ENCODE measurements at regions not wholly inside any gene's neighbourhood (a gene's known extent, or its start where the extent isn't known, plus 50 kb on each side); places are given as distances from the start of the nearest gene placed in this dataset.

DNA sequence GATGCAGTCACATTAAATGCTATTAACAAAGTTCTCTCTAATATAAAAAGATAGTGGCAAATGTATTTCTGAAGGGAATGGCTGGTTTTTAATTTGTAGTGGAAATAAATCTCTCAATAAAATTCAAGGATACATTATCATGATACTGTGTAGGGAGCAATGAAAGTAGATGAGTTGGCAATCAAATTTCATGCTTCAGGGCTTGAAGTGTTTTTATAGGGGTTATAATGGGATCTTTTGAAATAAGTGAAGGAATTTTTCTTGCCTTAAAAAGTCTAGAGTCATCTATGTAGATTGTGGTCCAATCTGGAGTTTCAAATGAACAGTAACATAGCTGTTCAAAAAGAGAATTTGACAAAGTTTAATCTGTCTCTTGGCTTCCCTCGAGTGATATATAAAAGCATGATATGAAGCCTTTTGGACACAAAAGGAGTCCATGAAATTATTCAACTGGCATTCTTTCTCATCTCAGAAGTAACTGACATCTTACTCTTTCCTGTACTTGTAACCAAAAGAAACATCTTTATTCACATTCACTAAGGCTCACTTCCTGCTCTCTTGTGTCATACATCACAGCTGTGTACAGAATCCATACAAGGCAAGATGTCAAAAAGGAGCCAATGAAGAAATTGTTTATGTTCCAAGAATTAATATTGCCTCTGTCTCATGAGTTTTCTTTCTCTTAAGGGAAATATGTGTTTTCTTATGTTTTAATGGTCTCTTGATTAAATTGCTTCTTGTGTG, 591.0 kb upstream of the GJE1 start:
- Histone ChIP-seq H2AFZ (ENCODE audit: low read depth, low read length, severe bottlenecking) (peak overlapping the region; percentile 63), H3K36me3 (ENCODE audit: low read length) (no peaks in the 10 kb centered on the region; the same call in 1 of the 2 replicates), H3K4me2 (ENCODE audit: low read depth, low read length, poor library complexity, severe bottlenecking) (no peak overlapping the region), H3K79me2 (ENCODE audit: insufficient read depth, low read length) (no peaks in the 10 kb centered on the region), H3K9me2 (replicated peaks; ENCODE audit: insufficient read depth, low read length) (no peaks in the 10 kb centered on the region), H3F3A (ENCODE audit: insufficient read depth) (no peaks in the 10 kb centered on the region), H3K4me3 (ENCODE audit: insufficient read depth, low read length, poor library complexity, severe bottlenecking) (no peak overlapping the region), H3K27me3 (ENCODE audit: low read length) (no peaks in the 10 kb centered on the region), H3K9ac (ENCODE audit: low read length) (no peak overlapping the region), H3K27ac (ENCODE audit: low read depth, low read length) (no peak overlapping the region), H4K20me1 (ENCODE audit: low read depth, low read length) (no peaks in the 10 kb centered on the region), H3K9me3 (ENCODE audit: insufficient read depth, low read length) (no peaks in the 10 kb centered on the region)
- TF ChIP-seq EZH2phosphoT487 (conservative IDR thresholded peaks at IDR 0.05; ENCODE audit: low read length) = no peak
- TF ChIP-seq, protein P1, sequence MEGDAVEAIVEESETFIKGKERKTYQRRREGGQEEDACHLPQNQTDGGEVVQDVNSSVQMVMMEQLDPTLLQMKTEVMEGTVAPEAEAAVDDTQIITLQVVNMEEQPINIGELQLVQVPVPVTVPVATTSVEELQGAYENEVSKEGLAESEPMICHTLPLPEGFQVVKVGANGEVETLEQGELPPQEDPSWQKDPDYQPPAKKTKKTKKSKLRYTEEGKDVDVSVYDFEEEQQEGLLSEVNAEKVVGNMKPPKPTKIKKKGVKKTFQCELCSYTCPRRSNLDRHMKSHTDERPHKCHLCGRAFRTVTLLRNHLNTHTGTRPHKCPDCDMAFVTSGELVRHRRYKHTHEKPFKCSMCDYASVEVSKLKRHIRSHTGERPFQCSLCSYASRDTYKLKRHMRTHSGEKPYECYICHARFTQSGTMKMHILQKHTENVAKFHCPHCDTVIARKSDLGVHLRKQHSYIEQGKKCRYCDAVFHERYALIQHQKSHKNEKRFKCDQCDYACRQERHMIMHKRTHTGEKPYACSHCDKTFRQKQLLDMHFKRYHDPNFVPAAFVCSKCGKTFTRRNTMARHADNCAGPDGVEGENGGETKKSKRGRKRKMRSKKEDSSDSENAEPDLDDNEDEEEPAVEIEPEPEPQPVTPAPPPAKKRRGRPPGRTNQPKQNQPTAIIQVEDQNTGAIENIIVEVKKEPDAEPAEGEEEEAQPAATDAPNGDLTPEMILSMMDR (IDR thresholded peaks at IDR 0.05; ENCODE audit: insufficient read depth, low read length, poor library complexity, severe bottlenecking) = no peak

DNA sequence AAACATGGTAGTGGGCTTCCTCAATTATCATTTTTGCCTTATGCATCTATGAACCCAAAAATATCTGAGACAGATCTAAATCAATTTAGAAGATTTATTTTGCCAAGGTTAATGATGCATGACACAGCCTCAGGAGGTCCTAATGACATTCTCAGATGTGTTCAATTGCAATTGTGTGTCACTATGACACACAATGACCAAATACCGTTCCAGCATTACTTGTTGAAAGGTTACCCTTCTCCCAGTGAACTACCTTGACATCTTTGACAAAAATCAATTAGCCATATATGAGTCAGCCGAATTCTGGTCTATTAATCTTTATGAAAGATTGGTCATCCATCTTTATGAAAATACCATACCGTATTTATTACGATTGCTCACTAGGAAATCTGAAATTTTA, 592.5 kb upstream of the GJE1 start:
- no peaks in the 10 kb centered on the region for H3K27me3 ChIP-seq (ENCODE audit: low read length)
- no peak overlapping the region for H3K27ac ChIP-seq (ENCODE audit: low read depth, low read length)
- H3K79me2 ChIP-seq (ENCODE audit: insufficient read depth, low read length) = no peaks in the 10 kb centered on the region
- no peak overlapping the region for H3K9ac ChIP-seq (ENCODE audit: low read length)
- no peak for TF ChIP-seq EZH2phosphoT487 (conservative IDR thresholded peaks at IDR 0.05; ENCODE audit: low read length)
- TF ChIP-seq, protein P1 (IDR thresholded peaks at IDR 0.05; ENCODE audit: insufficient read depth, low read length, poor library complexity, severe bottlenecking) = no peak
- no peaks in the 10 kb centered on the region for H3K9me2 ChIP-seq (replicated peaks; ENCODE audit: insufficient read depth, low read length)
- no peaks in the 10 kb centered on the region for H3F3A ChIP-seq (ENCODE audit: insufficient read depth)
- peaks cover 5% of the 10 kb centered on the region for H3K36me3 ChIP-seq (ENCODE audit: low read length)
- H3K4me2 ChIP-seq (ENCODE audit: low read depth, low read length, poor library complexity, severe bottlenecking) = no peak overlapping the region
- H2AFZ ChIP-seq (ENCODE audit: low read depth, low read length, severe bottlenecking) = peak overlapping the region; percentile 13
- H4K20me1 ChIP-seq (ENCODE audit: low read depth, low read length) = no peaks in the 10 kb centered on the region
- H3K9me3 ChIP-seq (ENCODE audit: insufficient read depth, low read length) = no peaks in the 10 kb centered on the region
- no peak overlapping the region for H3K4me3 ChIP-seq (ENCODE audit: insufficient read depth, low read length, poor library complexity, severe bottlenecking)

DNA sequence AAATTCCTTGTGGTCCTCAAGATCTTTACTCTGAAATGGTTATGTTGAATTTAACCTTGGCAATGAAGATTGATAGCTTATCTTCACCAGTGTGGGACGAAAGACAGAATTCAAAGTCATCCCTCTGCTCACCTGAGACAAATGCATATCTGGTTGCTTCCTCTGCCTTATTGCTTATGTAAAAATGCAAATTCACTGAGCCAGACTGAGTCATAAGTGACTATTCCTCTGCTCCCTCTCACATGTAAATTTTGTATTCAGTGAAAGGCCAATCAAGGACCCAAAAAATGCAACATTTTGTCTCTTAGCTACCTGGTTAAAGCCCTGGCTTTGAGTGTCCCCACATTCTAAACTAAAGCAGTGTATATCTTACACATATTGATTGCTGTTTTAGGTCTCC, 593.1 kb upstream of the GJE1 start:
- H3K36me3 ChIP-seq (ENCODE audit: low read length) = peaks cover 5% of the 10 kb centered on the region
- H4K20me1 ChIP-seq (ENCODE audit: low read depth, low read length) = no peaks in the 10 kb centered on the region
- no peaks in the 10 kb centered on the region for H3K9me2 ChIP-seq (replicated peaks; ENCODE audit: insufficient read depth, low read length)
- peak overlapping the region; percentile 10 for H2AFZ ChIP-seq (ENCODE audit: low read depth, low read length, severe bottlenecking)
- TF ChIP-seq, protein P1 (IDR thresholded peaks at IDR 0.05; ENCODE audit: insufficient read depth, low read length, poor library complexity, severe bottlenecking) = no peak
- TF ChIP-seq EZH2phosphoT487 (conservative IDR thresholded peaks at IDR 0.05; ENCODE audit: low read length) = no peak
- no peaks in the 10 kb centered on the region for H3K9me3 ChIP-seq (ENCODE audit: insufficient read depth, low read length)
- no peaks in the 10 kb centered on the region for H3K79me2 ChIP-seq (ENCODE audit: insufficient read depth, low read length)
- H3K9ac ChIP-seq (ENCODE audit: low read length) = no peak overlapping the region
- no peak overlapping the region for H3K4me3 ChIP-seq (ENCODE audit: insufficient read depth, low read length, poor library complexity, severe bottlenecking)
- H3F3A ChIP-seq (ENCODE audit: insufficient read depth) = no peaks in the 10 kb centered on the region
- H3K27me3 ChIP-seq (ENCODE audit: low read length) = no peaks in the 10 kb centered on the region
- no peak overlapping the region for H3K4me2 ChIP-seq (ENCODE audit: low read depth, low read length, poor library complexity, severe bottlenecking)
- no peak overlapping the region for H3K27ac ChIP-seq (ENCODE audit: low read depth, low read length)
